ENCODE measurements at regions not wholly inside any gene's neighbourhood (a gene's known extent, or its start where the extent isn't known, plus 50 kb on each side); places are given as distances from the start of the nearest gene placed in this dataset.

DNA sequence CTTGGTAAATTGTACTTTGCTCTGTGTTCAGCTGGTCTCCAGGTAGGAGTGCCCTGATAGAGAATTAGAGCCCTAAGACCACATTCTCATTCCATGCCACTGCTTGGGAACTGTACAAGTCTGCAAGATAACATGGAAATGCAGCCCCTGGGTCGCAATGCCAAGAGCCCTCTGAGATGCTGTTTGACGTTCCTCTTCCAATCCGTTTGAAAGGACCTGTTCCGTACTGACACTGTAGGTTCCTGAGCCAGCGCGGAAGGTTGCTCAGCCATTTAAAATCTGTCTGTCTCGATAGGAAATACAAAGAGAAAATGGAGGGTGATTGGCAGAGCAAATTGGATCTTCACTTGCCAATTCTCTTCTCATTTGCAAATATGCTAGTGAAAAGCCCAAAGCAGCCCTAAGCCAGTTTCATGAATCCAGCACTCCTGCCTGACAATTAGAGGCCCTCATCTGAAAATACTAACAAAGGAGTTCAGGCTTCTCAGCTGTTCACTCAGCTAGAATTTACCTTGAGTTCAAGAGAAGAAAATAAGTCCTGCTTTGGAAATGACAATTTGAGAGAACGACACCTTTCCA lies 100.6 kb upstream of the AFDN start:
- TF ChIP-seq, protein P1, sequence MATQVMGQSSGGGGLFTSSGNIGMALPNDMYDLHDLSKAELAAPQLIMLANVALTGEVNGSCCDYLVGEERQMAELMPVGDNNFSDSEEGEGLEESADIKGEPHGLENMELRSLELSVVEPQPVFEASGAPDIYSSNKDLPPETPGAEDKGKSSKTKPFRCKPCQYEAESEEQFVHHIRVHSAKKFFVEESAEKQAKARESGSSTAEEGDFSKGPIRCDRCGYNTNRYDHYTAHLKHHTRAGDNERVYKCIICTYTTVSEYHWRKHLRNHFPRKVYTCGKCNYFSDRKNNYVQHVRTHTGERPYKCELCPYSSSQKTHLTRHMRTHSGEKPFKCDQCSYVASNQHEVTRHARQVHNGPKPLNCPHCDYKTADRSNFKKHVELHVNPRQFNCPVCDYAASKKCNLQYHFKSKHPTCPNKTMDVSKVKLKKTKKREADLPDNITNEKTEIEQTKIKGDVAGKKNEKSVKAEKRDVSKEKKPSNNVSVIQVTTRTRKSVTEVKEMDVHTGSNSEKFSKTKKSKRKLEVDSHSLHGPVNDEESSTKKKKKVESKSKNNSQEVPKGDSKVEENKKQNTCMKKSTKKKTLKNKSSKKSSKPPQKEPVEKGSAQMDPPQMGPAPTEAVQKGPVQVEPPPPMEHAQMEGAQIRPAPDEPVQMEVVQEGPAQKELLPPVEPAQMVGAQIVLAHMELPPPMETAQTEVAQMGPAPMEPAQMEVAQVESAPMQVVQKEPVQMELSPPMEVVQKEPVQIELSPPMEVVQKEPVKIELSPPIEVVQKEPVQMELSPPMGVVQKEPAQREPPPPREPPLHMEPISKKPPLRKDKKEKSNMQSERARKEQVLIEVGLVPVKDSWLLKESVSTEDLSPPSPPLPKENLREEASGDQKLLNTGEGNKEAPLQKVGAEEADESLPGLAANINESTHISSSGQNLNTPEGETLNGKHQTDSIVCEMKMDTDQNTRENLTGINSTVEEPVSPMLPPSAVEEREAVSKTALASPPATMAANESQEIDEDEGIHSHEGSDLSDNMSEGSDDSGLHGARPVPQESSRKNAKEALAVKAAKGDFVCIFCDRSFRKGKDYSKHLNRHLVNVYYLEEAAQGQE (IDR thresholded peaks at IDR 0.05; ENCODE audit: low read depth), result no peak
- TF ChIP-seq TCF12 (IDR thresholded peaks at IDR 0.05; ENCODE audit: low read depth) (no peak), ZBTB7A (IDR thresholded peaks at IDR 0.05; ENCODE audit: low read depth) (no peak), NFIC (IDR thresholded peaks at IDR 0.05) (no peak), EP300 (IDR thresholded peaks at IDR 0.05; ENCODE audit: borderline replicate concordance) (no peak), RAD21 (IDR thresholded peaks at IDR 0.05; ENCODE audit: low read depth) (no peak), YY1 (IDR thresholded peaks at IDR 0.05; ENCODE audit: low read depth) (no peak), TEAD4 (IDR thresholded peaks at IDR 0.05) (no peak), CREB1 (IDR thresholded peaks at IDR 0.05; ENCODE audit: low read depth) (no peak), CEBPB (IDR thresholded peaks at IDR 0.05) (no peak), TAF1 (IDR thresholded peaks at IDR 0.05; ENCODE audit: low read depth) (no peak), FOXM1 (IDR thresholded peaks at IDR 0.05; ENCODE audit: borderline replicate concordance, low read depth) (no peak), EGR1 (IDR thresholded peaks at IDR 0.05) (no peak)
- TF ChIP-seq, protein P2, sequence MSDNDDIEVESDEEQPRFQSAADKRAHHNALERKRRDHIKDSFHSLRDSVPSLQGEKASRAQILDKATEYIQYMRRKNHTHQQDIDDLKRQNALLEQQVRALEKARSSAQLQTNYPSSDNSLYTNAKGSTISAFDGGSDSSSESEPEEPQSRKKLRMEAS (IDR thresholded peaks at IDR 0.05), result no peak
- TF ChIP-seq, protein P3, sequence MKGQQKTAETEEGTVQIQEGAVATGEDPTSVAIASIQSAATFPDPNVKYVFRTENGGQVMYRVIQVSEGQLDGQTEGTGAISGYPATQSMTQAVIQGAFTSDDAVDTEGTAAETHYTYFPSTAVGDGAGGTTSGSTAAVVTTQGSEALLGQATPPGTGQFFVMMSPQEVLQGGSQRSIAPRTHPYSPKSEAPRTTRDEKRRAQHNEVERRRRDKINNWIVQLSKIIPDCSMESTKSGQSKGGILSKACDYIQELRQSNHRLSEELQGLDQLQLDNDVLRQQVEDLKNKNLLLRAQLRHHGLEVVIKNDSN (IDR thresholded peaks at IDR 0.05), result no peak

DNA sequence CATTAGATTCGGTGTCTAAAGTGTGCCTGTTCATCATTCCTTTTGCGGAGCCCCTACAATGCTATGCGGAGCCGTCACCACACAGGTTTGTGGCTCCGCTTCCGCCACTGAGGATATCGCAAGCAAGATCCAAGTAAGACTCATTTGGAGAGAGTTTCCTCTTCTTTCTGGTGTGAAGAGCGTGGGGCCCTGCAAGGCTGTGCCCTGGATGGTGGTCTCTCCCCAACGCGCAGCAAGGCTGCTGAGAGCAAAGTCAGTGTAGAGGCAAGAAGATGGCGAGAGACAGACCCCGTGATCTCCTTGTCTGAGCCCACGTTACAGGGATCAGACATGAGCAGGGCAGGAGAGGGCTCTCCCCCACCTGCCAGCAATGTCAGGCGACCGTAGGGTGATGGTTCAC lies 96.3 kb upstream of the AFDN start:
- TF ChIP-seq EGR1 (IDR thresholded peaks at IDR 0.05), result no peak
- TF ChIP-seq, protein P2 (IDR thresholded peaks at IDR 0.05), result no peak
- TF ChIP-seq EP300 (IDR thresholded peaks at IDR 0.05; ENCODE audit: borderline replicate concordance), result no peak
- no peak for TF ChIP-seq RAD21 (IDR thresholded peaks at IDR 0.05; ENCODE audit: low read depth)

DNA sequence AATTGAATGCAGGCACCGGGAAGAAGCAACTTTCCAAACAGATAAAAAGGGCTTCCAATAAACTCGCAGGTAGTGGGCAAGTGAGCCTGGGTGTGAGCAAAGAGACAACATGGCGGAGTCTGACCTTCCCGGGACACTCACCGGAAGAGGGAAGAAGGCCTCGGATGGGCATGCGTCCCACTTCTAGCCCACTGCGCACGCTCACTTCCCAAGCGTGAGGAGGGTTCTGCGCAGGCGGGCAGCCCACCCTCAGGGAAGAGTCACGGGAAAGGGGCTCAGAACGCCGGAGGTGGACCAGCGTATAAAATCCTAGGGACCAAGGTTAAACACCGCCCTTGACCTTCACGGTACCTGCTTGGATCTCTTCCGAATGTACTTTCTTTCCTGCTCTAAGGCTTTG lies 95.5 kb upstream of the AFDN start:
- TF ChIP-seq, protein P2 (IDR thresholded peaks at IDR 0.05), result no peak
- TF ChIP-seq, protein P1 (IDR thresholded peaks at IDR 0.05; ENCODE audit: low read depth), result no peak
- TF ChIP-seq TCF12 (IDR thresholded peaks at IDR 0.05; ENCODE audit: low read depth), result no peak
- no peak for TF ChIP-seq CEBPB (IDR thresholded peaks at IDR 0.05)
- TF ChIP-seq EP300 (IDR thresholded peaks at IDR 0.05; ENCODE audit: borderline replicate concordance), result no peak
- TF ChIP-seq RAD21 (IDR thresholded peaks at IDR 0.05; ENCODE audit: low read depth), result no peak
- no peak for TF ChIP-seq CREB1 (IDR thresholded peaks at IDR 0.05; ENCODE audit: low read depth)
- no peak for TF ChIP-seq FOXM1 (IDR thresholded peaks at IDR 0.05; ENCODE audit: borderline replicate concordance, low read depth)
- no peak for TF ChIP-seq TEAD4 (IDR thresholded peaks at IDR 0.05)
- TF ChIP-seq YY1 (IDR thresholded peaks at IDR 0.05; ENCODE audit: low read depth), result no peak
- no peak for TF ChIP-seq NFIC (IDR thresholded peaks at IDR 0.05)
- TF ChIP-seq, protein P3 (IDR thresholded peaks at IDR 0.05), result no peak
- TF ChIP-seq ZBTB7A (IDR thresholded peaks at IDR 0.05; ENCODE audit: low read depth), result no peak
- no peak for TF ChIP-seq TAF1 (IDR thresholded peaks at IDR 0.05; ENCODE audit: low read depth)
- no peak for TF ChIP-seq EGR1 (IDR thresholded peaks at IDR 0.05)

DNA sequence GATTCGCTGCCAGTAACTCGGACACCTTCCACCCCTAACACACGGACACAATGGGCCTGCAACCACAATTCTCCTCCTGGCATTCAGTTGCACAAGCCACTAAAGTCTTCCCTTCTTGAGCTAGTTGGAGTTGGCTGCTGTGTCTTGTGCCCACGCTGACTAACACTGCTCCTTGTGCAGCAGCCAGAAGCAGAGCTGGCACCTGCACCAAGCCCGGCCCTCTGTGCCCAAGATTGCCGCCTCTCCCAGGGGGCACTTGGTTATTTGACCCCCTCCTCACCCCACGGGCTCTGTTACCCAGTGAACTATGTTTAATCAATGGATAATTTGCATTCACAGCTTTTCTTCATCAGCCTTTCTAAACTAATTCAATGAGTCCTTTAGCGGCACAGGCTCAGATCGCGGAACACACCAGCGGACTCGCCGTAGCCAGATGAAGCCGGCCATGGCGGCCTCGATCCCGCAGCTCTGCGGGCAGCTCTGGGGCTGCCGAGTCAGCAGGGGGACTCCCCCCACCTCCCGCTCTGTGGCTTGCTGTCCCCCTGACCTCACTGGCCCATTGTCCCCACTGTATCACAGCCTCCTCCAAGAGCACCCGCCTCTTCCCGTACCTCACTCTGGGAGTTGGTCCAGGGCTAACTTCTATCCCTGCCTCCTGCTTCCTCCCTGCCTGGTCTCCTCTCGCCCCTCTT lies 94.8 kb upstream of the AFDN start:
- TF ChIP-seq TAF1 (IDR thresholded peaks at IDR 0.05; ENCODE audit: low read depth) (no peak), RAD21 (IDR thresholded peaks at IDR 0.05; ENCODE audit: low read depth) (no peak), CEBPB (IDR thresholded peaks at IDR 0.05) (no peak)

DNA sequence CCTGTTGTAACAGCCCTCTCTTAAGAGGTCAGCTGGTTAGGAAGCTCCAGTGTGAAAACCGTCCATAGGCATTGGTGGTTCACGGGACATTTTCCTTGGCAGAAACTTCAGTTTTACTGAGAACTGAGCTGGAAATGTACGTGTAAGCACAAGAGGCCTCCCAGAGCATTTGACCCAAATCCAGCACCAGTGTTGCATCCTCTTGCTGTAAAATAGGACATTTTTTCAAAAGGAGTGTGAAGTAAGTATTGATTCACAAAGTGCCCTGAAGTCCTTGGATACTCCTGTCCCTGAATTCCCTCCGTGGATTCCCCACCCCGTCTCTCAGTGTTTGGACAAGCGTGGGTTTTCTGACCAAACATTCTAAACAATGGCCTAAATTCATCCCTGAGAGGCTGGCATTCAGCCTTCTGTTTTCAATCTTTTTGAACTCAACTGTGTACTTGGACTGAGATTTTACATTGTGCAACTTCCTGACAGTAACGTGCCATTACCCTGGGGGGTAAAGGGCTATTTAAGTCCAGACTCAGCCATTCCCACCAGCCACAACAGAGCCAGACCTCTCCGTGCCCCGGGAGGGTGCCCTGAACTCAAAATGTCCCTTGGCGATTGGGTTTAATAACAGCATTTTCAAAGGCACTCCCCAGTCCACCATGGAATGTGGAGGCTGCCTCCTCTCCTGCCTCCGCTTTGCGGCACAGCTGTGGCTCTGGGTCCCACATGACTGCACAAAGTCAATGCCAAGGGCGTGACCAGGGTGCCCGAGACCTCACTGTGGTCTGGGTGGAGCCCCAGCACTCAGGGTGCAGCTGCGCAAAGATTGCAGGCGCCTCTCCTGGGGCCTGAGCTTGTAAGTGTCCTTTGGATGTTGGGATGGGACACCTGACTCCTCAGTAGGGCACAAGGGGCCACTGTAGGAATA lies 92.7 kb upstream of the AFDN start:
- TF ChIP-seq, protein P1 (IDR thresholded peaks at IDR 0.05; ENCODE audit: low read depth), result no peak
- TF ChIP-seq CREB1 (IDR thresholded peaks at IDR 0.05; ENCODE audit: low read depth), result no peak
- no peak; the same call in 1 of the 2 replicates for TF ChIP-seq FOXM1 (IDR thresholded peaks at IDR 0.05; ENCODE audit: borderline replicate concordance, low read depth)
- peak; percentile 93 for TF ChIP-seq TEAD4 (IDR thresholded peaks at IDR 0.05)
- TF ChIP-seq, protein P2 (IDR thresholded peaks at IDR 0.05), result no peak
- no peak for TF ChIP-seq TAF1 (IDR thresholded peaks at IDR 0.05; ENCODE audit: low read depth)
- TF ChIP-seq NFIC (IDR thresholded peaks at IDR 0.05), result peak; percentile 26; the same call in 1 of the 2 replicates
- no peak for TF ChIP-seq EGR1 (IDR thresholded peaks at IDR 0.05)
- TF ChIP-seq, protein P3 (IDR thresholded peaks at IDR 0.05), result peak; percentile 42; the same call in 1 of the 2 replicates
- TF ChIP-seq RAD21 (IDR thresholded peaks at IDR 0.05; ENCODE audit: low read depth), result no peak; the same call in 1 of the 2 replicates
- peak; percentile 57; the same call in 1 of the 2 replicates for TF ChIP-seq YY1 (IDR thresholded peaks at IDR 0.05; ENCODE audit: low read depth)
- TF ChIP-seq CEBPB (IDR thresholded peaks at IDR 0.05), result peak; percentile 71
- peak; percentile 81 for TF ChIP-seq TCF12 (IDR thresholded peaks at IDR 0.05; ENCODE audit: low read depth)
- TF ChIP-seq ZBTB7A (IDR thresholded peaks at IDR 0.05; ENCODE audit: low read depth), result no peak
- TF ChIP-seq EP300 (IDR thresholded peaks at IDR 0.05; ENCODE audit: borderline replicate concordance), result peak; percentile 52; the same call in 1 of the 2 replicates
